Epidermal melanocyte (primary cell): ENCODE measurements at regions not wholly inside any gene's neighbourhood (a gene's known extent, or its start where the extent isn't known, plus 50 kb on each side); places are given as distances from the start of the nearest gene placed in this dataset.
"Not testable (repeated sequence)": the region's sequence is repeated elsewhere in the genome, so short reads cannot be mapped to it uniquely, and the experiment has no call there.

Source experiments
- DNase-seq: peaks from one replicate; pipeline ENCODE4 v3.0.0; 2011; ENCODE audit warnings: low spot score; ENCODE audit not compliant: insufficient read length

GRCh38 chr3:35223632-35224394 lies 415.5 kb upstream of the ARPP21 start:
- DNase-seq, result no peak

DNA sequence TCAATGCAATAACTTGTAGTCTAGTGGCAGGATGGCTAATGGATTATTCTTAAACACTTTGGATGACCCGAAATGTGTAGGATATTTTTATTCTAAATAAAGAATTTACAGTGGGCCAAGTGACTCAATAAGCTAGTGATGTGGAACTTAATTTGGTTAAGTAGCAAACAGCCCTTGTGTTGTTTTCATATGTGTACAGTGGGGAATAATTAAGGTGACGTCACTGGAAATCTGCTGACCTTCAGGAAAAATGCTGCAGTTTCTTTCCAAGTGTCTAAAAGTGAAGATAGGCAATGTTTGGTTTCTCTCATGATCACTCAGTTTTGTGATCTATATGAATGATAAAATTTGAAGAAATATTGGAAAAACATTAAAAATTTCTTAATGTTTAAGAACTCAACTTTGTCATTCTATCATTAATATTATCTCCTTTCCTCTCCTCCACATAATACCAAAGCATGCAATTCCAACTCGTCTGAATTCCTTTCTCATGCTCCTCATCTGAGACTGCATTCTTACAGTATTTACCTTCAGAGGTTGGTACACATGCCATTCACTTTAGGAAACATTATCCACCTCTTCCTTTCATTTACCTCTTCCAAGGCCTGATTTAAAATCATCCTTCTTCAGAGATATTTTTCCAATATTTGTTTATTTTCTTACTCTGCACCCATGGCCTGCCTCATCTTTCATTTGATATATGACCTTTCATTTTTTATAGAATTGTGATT lies 414.6 kb upstream of the ARPP21 start:
- DNase-seq, result no peak

GRCh38 chr3:35241236-35241635 lies 398.1 kb upstream of the ARPP21 start:
- no peak for DNase-seq

GRCh38 chr3:35254917-35255316 lies 384.4 kb upstream of the ARPP21 start:
- DNase-seq, result no peak

GRCh38 chr3:35257641-35258040 lies 381.7 kb upstream of the ARPP21 start:
- DNase-seq, result no peak

- no peak for DNase-seq
Observed at GRCh38 chr3:35262406-35262805, 376.9 kb upstream of the ARPP21 start.

GRCh38 chr3:35263477-35263876 lies 375.8 kb upstream of the ARPP21 start:
- no peak for DNase-seq

DNA sequence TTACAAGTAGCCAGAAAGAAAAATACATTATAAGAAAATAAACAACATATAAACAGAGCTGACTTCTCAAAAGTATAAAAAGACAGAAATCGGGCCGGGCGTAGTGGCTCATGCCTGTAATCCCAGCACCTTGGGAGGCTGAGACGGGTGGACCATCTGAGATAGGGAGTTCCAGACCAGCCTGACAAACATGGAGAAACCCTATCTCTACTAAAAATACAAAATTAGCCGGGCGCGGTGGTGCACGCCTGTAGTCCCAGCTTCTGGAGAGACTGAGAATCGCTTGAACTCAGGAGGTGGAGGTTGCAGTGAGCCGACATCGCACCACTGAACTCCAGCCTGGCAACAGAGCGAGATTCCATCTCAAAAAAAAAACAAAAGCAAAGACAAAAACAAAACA lies 373.3 kb upstream of the ARPP21 start:
- not testable (repeated sequence) for DNase-seq

DNA sequence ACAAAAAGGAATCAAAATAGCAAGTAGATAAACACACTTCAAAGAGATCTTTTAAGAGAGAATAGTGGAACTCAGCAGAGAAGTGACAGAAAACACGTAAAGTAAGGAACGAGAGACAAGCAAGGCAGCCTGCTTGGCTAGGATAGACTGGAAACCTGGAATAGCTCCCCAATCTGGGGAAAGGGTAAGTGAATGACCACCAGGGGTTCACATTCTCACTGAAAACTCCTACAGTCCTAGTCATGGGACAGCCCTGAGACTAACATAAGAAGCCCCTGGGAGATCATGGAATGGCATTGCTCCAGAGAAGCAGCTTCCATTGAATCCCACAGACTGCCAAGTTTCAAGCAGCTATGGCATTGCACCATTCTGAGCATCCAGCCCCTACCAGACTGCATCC lies 363.6 kb upstream of the ARPP21 start:
- no peak for DNase-seq

DNA sequence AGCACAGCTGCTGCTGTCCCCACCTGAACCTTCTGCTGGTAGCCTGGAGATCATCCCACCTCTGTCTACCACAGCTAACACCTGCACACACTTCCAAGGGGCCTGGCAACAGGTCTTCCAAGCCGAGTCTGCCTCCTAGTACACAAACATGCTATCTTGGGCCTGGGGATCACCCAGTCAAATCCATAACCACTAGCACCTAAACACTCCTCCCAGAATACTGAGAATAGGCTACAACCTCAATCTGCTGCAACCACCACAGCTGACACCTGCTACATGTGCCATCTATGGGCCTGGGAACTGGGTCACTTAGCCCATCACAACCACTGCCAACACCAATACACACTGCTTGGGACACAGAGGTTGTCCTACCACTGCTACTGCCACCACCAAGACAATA lies 362.8 kb upstream of the ARPP21 start:
- no peak for DNase-seq

DNA sequence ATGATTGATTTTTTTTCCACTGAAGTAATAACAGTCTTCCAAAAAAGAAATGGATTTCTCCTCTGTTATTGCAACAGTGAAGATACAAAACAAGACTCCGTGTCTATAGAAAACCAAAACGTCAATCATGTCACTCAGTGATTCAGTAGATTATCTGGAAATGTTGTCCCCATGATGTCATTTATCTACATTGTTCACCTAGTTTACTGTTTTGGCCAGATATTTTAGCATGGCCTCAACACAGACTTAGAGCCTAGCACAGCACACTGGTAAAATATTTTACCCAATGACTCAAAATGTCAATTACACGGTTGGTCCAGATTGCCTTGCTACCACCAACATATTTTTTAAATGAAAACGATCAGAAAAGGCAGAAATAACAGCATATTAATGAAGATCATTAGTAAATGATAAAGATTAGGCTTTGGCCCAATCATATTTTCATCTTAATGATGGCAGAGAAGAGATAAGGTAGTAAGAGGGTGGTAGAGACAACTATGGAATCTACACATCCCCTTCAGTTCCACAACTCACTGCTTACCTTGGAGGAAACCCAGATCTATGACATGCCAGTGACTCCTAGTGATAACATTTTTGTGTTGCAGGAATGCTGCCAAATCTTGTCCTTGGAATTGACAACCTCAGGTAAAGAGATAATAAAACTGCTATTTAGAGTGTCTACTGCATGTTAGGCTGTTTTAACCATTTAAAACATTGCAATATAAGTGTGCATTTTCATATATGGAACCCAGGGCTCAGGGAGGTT lies 347.7 kb upstream of the ARPP21 start:
- DNase-seq, result no peak

DNA sequence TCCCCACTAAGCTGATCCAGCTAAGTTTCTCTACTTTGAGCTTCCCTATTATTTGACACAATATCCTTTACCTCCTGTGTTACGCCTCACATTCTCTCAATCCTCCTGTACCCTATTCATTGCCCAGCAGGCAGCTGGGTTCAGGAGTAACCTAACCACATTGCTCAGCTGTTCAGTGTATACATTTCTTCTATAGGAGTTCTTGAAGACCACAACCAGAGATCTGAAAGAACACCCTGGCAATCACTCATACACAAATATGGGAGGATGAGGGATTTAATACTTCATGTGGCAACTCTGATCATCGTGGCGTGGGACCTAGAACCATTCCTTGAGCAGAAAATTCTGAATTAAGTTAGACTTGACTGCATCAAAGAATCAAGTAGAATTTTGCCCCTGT lies 346.8 kb upstream of the ARPP21 start:
- DNase-seq, result no peak

DNA sequence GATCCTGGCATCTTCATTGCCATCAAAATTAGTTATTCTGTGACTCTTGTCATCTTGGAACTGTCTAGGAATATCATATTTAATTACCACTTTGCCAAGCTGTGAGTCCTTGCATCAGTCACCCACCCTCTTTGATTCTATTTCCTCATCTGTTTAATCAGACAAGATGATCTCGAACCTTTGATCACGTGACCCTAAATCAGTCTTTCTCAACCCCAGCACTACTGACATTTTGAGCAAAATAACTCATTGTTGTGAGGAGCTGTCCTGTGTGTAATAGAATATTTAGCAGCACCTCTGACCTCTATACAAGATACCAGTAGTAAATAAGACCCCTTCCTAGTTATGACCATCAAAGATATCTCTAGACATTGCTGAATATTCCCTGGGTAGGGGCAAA lies 343.4 kb upstream of the ARPP21 start:
- no peak for DNase-seq

GRCh38 chr3:35296533-35296932 lies 342.8 kb upstream of the ARPP21 start:
- no peak for DNase-seq

DNA sequence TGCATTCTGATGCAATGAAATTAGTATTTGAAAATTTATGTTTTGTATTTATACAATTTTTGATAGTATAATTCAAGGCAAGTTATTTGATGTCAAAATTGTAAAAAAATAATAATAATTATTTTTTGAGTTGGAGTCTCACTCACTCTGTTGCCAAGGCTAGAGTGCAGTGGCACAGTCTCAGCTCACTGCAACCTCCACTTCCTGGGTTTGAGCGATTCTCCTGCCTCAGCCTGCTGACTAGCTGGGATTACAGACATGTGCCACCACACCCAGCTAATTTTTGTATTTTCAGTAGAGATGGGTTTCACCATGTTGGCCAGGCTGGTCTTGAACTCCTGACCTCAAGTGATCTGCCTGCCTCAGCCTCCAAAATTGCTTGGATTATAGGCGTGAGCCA lies 342.4 kb upstream of the ARPP21 start:
- not testable (repeated sequence) for DNase-seq

- no peak for DNase-seq
Observed at GRCh38 chr3:35305406-35305805, 333.9 kb upstream of the ARPP21 start.

DNA sequence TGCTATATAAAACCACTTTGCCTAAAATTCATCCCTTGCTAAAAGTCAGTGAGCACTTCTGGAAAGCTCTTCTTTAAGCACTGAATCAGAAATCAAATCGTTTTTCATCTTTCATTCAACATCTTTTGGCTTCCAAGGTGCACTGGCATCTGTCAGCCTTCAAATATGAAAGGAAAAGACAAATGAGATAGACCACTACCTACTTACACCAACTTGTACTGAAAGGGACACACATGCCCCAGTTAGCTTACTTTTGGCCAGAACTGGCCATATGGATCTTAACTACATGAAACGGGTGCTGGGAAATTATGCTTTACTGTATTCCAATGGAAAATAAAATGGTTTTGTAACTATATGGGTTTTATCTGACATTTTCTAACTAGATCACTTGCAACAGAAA lies 332.0 kb upstream of the ARPP21 start:
- no peak for DNase-seq

DNA sequence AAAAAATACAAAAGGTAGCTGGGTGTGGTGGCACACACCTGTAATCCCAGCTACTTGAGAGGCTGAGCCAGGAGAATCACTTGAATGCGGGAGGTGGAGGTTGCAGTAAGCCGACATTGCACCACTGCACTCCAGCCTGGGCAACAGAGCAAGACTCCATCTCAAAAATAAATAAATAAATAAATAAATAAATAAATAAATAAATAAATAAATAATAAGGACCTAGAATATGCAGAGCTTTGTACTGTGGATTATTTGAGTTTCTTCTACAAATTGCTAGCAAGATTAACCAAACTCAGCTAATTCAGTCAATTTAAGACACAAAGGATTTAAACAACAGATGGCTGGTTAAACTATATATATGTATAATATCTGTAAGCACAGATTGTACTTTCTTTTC lies 322.5 kb upstream of the ARPP21 start:
- DNase-seq, result not testable (repeated sequence)

DNA sequence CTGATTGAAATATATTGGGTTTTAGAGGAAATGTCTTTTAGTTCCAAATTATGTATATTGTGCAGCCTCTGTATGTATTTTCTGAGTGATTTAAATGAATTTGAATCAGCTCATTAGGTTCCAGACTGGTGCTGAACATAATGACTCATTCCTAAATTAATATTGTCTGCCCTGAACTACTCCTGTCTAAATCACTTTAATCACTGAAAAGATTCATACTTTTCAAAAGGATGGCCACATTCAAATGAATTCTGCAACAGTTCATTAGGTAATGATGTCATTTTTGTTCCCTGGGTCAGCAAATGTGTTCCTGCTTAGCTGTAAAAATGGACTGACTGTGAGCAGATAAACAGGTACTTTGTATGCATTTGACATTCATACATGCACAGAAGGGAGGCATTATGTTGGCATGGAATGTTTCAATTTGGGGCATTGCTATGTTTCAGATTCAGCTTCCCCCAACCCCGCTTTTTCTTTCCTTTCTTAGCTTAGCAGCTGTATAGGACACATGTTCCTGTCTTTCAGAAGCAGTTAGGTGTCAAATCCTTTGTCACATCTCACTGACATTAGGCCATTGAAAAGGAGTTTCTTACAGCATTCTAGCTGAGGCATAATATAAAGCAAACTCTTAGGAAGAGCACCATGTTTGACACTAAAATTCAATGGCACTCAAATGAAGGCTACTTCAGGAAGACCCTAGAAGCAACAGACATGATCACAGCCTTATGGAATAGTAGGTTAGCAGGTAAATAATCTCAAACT lies 318.5 kb upstream of the ARPP21 start:
- no peak for DNase-seq

DNA sequence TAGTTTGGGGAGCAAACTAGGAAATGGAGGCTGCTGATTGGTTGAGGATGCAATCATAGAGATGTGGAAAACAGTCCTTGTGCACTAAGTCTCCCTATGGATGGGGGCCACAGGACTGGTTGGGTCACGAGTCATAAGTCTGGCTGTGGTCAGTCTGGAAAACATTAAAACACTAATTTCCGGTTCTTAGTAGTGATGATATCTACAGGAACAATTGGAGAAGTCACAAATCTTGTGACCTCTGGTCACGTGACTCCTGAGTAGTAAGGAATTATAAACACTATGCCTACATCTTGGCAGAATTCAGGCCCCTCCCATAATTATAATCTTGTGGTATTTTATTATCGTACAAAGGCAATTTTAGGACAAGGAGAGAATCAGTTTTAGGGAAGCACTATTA lies 317.3 kb upstream of the ARPP21 start:
- no peak for DNase-seq

DNA sequence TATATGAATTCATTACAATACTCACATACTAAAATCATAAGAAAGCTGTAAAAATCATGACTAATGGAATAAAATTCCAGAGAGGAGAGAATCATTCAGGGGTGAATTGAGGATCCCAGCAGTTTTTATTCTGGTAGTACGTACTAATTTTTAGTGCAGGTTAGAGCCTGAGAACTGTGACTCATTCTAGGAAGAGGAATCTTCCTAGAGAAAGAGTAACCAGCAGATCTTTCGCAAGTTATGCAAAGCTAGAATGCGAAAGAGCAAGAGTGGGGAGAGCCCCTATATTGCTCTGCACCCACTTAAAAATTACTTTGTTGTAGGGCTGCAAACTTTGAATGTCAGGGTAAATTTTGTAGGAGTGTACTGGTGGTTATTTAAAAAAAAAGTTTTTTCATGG lies 303.6 kb upstream of the ARPP21 start:
- DNase-seq, result no peak

GRCh38 chr3:35336601-35337000 lies 302.7 kb upstream of the ARPP21 start:
- no peak for DNase-seq
